ENCODE measurements at regions not wholly inside any gene's neighbourhood (a gene's known extent, or its start where the extent isn't known, plus 50 kb on each side); places are given as distances from the start of the nearest gene placed in this dataset.

- DNase-seq (ENCODE audit: low read depth, low spot score): no peak
These were observed 141.0 kb downstream of the GADD45G start for GRCh38 chr9:89745601-89746376.

GRCh38 chr9:89746385-89747116 lies 141.7 kb downstream of the GADD45G start:
- no peak for DNase-seq (ENCODE audit: low read depth, low spot score)

- DNase-seq (ENCODE audit: low read depth, low spot score): no peak
These were observed 142.8 kb downstream of the GADD45G start for GRCh38 chr9:89747596-89747995.

GRCh38 chr9:89748021-89748670 lies 143.3 kb downstream of the GADD45G start:
- no peak for DNase-seq (ENCODE audit: low read depth, low spot score)

GRCh38 chr9:89748831-89749499 lies 144.2 kb downstream of the GADD45G start:
- no peak for DNase-seq (ENCODE audit: low read depth, low spot score)

GRCh38 chr9:89749500-89750116 lies 144.8 kb downstream of the GADD45G start:
- no peak for DNase-seq (ENCODE audit: low read depth, low spot score)

GRCh38 chr9:89750117-89750791 lies 145.4 kb downstream of the GADD45G start:
- no peak for DNase-seq (ENCODE audit: low read depth, low spot score)

- DNase-seq (ENCODE audit: low read depth, low spot score): no peak
These were observed 146.4 kb downstream of the GADD45G start for GRCh38 chr9:89751079-89751825.

- DNase-seq (ENCODE audit: low read depth, low spot score): no peak
These were observed 147.3 kb downstream of the GADD45G start for GRCh38 chr9:89752154-89752553.

GRCh38 chr9:89753472-89754055 lies 148.8 kb downstream of the GADD45G start:
- DNase-seq (ENCODE audit: low read depth, low spot score): no peak

GRCh38 chr9:89754193-89754592 lies 149.4 kb downstream of the GADD45G start:
- DNase-seq (ENCODE audit: low read depth, low spot score): no peak

- DNase-seq (ENCODE audit: low read depth, low spot score): no peak
These were observed 151.0 kb downstream of the GADD45G start for GRCh38 chr9:89755821-89756220.

GRCh38 chr9:89756891-89757537 lies 152.2 kb downstream of the GADD45G start:
- DNase-seq (ENCODE audit: low read depth, low spot score): no peak

- no peak for DNase-seq (ENCODE audit: low read depth, low spot score)
These were observed 153.1 kb downstream of the GADD45G start for GRCh38 chr9:89757776-89758528.

- no peak for DNase-seq (ENCODE audit: low read depth, low spot score)
These were observed 154.8 kb downstream of the GADD45G start for GRCh38 chr9:89759572-89759971.

GRCh38 chr9:89760123-89760522 lies 155.3 kb downstream of the GADD45G start:
- DNase-seq (ENCODE audit: low read depth, low spot score): no peak

GRCh38 chr9:89764217-89764616 lies 159.4 kb downstream of the GADD45G start:
- no peak for DNase-seq (ENCODE audit: low read depth, low spot score)

- DNase-seq (ENCODE audit: low read depth, low spot score): no peak
These were observed 160.6 kb downstream of the GADD45G start for GRCh38 chr9:89765211-89765946.
